Fibroblast of mammary gland (primary cell): ENCODE measurements at regions not wholly inside any gene's neighbourhood (a gene's known extent, or its start where the extent isn't known, plus 50 kb on each side); places are given as distances from the start of the nearest gene placed in this dataset.

Source experiments
- DNase-seq: peaks from one replicate; pipeline ENCODE4 v3.0.0-alpha.2; 2010; ENCODE audit warnings: low read depth
- H3K4me3 ChIP-seq: 2 replicates; pipeline ENCODE4 v1.5.1; 2011; ENCODE audit warnings: low read depth, mild to moderate bottlenecking, low read length, moderate library complexity; ENCODE audit not compliant: control insufficient read depth
- CTCF ChIP-seq: conservative IDR thresholded peaks from 2 replicates; pipeline ENCODE4 v1.5.1; 2011; ENCODE audit warnings: low read depth, low read length, inconsistent platforms; ENCODE audit not compliant: control insufficient read depth, insufficient read depth

- no peak for TF ChIP-seq CTCF
- no peak overlapping the region for H3K4me3 ChIP-seq
- DNase-seq: no peak
Observed at GRCh38 chr7:51472873-51473272, 156.3 kb upstream of the COBL start.

GRCh38 chr7:51471981-51472296 lies 155.3 kb upstream of the COBL start:
- DNase-seq: no peak
- no peak overlapping the region for H3K4me3 ChIP-seq
- no peak for TF ChIP-seq CTCF

GRCh38 chr7:51471210-51471980 lies 154.8 kb upstream of the COBL start:
- no peak for DNase-seq
- no peak for TF ChIP-seq CTCF
- no peak overlapping the region for H3K4me3 ChIP-seq

GRCh38 chr7:51467384-51468017 lies 150.9 kb upstream of the COBL start:
- TF ChIP-seq CTCF: no peak
- DNase-seq: no peak
- no peak overlapping the region for H3K4me3 ChIP-seq

- no peak overlapping the region for H3K4me3 ChIP-seq
- no peak for TF ChIP-seq CTCF
- DNase-seq: no peak
Observed at GRCh38 chr7:51459809-51460208, 143.2 kb upstream of the COBL start.

- TF ChIP-seq CTCF: no peak
- DNase-seq: no peak
- H3K4me3 ChIP-seq: no peak overlapping the region
Observed at GRCh38 chr7:51458693-51459092, 142.1 kb upstream of the COBL start.
